Panc1 (cell line): ENCODE measurements at regions not wholly inside any gene's neighbourhood (a gene's known extent, or its start where the extent isn't known, plus 50 kb on each side); places are given as distances from the start of the nearest gene placed in this dataset.

Source experiments
- ATAC-seq: fragments of 200-7000 bp; cut with Tn5 transposase; 2 replicates; pipeline ENCODE4 v1.9.1; 2020; ENCODE audit warnings: mild to moderate bottlenecking, moderate library complexity
- BruUV-seq: library from RNA; stranded (reverse); fragments of 400-500 nt; replicated peaks from 2 replicates; lab custom pipeline; 2021; lab: Mats Ljungman, UMichigan
- CTCF ChIA-PET: fragments of 300-600 bp; sonication (Branson Sonifier 250); formaldehyde crosslinking; loops from one replicate; lab custom pipeline; 2022; ENCODE audit warnings: antibody characterized with exemption; lab: Charles Lee
- POLR2A ChIA-PET: fragments of 300-600 bp; sonication (Branson Sonifier 250); formaldehyde crosslinking; loops from one replicate; lab custom pipeline; 2022; ENCODE audit warnings: antibody characterized with exemption; lab: Charles Lee
- DNase-seq: peaks from one replicate; pipeline ENCODE4 v3.0.0-alpha.2; 2010; ENCODE audit warnings: low read depth, low spot score
- H3K27ac ChIP-seq: 2 replicates; pipeline ENCODE4 v1.5.1; 2011; ENCODE audit warnings: mild to moderate bottlenecking, low read length, inconsistent platforms
- H3K27me3 ChIP-seq: fragments of 200-500 bp; sonication (Bioruptor generic); 2 replicates; pipeline ENCODE4 v1.6.0; 2014; ENCODE audit warnings: low read length, inconsistent platforms; ENCODE audit not compliant: control insufficient read depth, insufficient read depth
- H3K36me3 ChIP-seq: fragments of 200-500 bp; sonication (Bioruptor generic); 2 replicates; pipeline ENCODE4 v1.5.1; 2014; ENCODE audit warnings: inconsistent platforms, mild to moderate bottlenecking, low read length, moderate library complexity; ENCODE audit not compliant: control insufficient read depth, insufficient read depth
- H3K4me1 ChIP-seq: 2 replicates; pipeline ENCODE4 v1.5.1; 2011; ENCODE audit warnings: inconsistent platforms, mild to moderate bottlenecking, low read length, moderate library complexity; ENCODE audit not compliant: control insufficient read depth, insufficient read depth
- H3K4me3 ChIP-seq, 2 experiments: 2 replicates each; pipeline ENCODE4 v1.5.1; 2011 to 2012; ENCODE audit warnings: low read depth in 2 of 2, low read length in 2 of 2, mild to moderate bottlenecking in 2 of 2, inconsistent platforms in 1 of 2, moderate library complexity in 1 of 2
- H3K9me3 ChIP-seq: fragments of 200-500 bp; sonication (Bioruptor generic); 2 replicates; pipeline ENCODE4 v1.5.1; 2014; ENCODE audit warnings: low read depth, mild to moderate bottlenecking, inconsistent platforms, low read length, moderate library complexity; ENCODE audit not compliant: control insufficient read depth, insufficient read depth
- POLR2AphosphoS5 ChIP-seq: IDR thresholded peaks from 2 replicates; pipeline ENCODE4 v1.6.1; 2012; ENCODE audit warnings: mild to moderate bottlenecking, low read depth, low read length, moderate library complexity
- SIN3A ChIP-seq: IDR thresholded peaks from 2 replicates; pipeline ENCODE4 v1.6.1; 2012; ENCODE audit warnings: low read depth, mild to moderate bottlenecking, low read length, moderate library complexity, borderline replicate concordance; ENCODE audit not compliant: insufficient read depth
- TCF7L2 ChIP-seq: IDR thresholded peaks from 2 replicates; pipeline ENCODE4 v1.6.1; 2011; ENCODE audit warnings: mild to moderate bottlenecking, low read depth, low read length, inconsistent platforms
- in situ Hi-C: cut with HindIII; loops from 2 replicates; pipeline ENCODE4 v1.10.0; 2016; ENCODE audit warnings: low sequenced_read_pairs, low pct_unique_long_range_greater_than_20kb
- intact Hi-C: fragments of 100-400 bp; cut with micrococcal nuclease; formaldehyde crosslinking; loops from one replicate; pipeline ENCODE4 v1.10.0; 2022; ENCODE audit not compliant: unreplicated experiment
- TF ChIP-seq, protein P1 (sequence below): fragments of 450-650 bp; IDR thresholded peaks from 2 replicates; pipeline ENCODE4 v1.5.1; 2017; ENCODE audit warnings: mild to moderate bottlenecking
- TF ChIP-seq, protein P2 (sequence below), 2 experiments: IDR thresholded peaks; 2 replicates each; pipeline ENCODE4 v1.6.1; 2011 to 2012; ENCODE audit warnings: low read depth in 2 of 2, control low read depth in 1 of 2, low read length in 1 of 2, mild to moderate bottlenecking in 1 of 2, moderate library complexity in 1 of 2; ENCODE audit not compliant: insufficient read depth in 1 of 2

DNA sequence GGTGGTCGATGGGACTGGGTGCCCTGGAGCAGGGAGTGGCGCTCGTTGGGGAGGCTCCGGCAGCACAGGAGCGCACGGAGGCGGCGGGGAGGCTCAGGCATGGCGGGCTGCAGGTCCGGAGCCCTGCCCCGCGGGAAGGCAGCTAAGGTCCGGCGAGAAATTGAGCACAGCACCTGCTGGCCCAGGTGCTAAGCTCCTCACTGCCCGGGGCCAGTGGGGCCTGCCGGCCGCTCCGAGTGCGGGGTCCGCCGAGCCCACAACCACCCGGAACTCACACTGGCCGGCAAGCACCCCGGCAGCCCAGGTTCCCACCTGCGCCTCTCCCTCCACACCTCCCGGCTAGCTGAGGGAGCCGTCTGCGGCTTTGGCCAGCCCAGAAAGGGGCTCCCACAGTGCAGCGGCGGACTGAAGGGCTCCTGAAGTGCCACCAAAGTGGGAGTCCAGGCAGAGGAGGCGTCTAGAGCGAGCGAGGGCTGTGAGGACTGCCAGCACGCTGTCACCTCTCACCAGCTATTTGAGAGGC, 88.8 kb upstream of the EEF2KMT start:
- DNase-seq (no peak), ATAC-seq (no peak)
- Histone ChIP-seq H3K4me3 (no peak overlapping the region), H3K9me3 (no peaks in the 10 kb centered on the region), H3K36me3 (no peaks in the 10 kb centered on the region), H3K4me1 (no peaks in the 10 kb centered on the region), H3K27ac (no peak overlapping the region), H3K27me3 (peaks cover 7% of the 10 kb centered on the region; the same call in 1 of the 2 replicates)
- no TSS peak for BruUV-seq
- intact Hi-C loops = no loop called here
- TF ChIP-seq TCF7L2 (no peak), SIN3A (no peak), POLR2AphosphoS5 (no peak)
- TF ChIP-seq, protein P1, sequence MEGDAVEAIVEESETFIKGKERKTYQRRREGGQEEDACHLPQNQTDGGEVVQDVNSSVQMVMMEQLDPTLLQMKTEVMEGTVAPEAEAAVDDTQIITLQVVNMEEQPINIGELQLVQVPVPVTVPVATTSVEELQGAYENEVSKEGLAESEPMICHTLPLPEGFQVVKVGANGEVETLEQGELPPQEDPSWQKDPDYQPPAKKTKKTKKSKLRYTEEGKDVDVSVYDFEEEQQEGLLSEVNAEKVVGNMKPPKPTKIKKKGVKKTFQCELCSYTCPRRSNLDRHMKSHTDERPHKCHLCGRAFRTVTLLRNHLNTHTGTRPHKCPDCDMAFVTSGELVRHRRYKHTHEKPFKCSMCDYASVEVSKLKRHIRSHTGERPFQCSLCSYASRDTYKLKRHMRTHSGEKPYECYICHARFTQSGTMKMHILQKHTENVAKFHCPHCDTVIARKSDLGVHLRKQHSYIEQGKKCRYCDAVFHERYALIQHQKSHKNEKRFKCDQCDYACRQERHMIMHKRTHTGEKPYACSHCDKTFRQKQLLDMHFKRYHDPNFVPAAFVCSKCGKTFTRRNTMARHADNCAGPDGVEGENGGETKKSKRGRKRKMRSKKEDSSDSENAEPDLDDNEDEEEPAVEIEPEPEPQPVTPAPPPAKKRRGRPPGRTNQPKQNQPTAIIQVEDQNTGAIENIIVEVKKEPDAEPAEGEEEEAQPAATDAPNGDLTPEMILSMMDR = no peak
- CTCF ChIA-PET = no interaction called here
- POLR2A ChIA-PET = no interaction called here
- in situ Hi-C loops = no loop called here

DNA sequence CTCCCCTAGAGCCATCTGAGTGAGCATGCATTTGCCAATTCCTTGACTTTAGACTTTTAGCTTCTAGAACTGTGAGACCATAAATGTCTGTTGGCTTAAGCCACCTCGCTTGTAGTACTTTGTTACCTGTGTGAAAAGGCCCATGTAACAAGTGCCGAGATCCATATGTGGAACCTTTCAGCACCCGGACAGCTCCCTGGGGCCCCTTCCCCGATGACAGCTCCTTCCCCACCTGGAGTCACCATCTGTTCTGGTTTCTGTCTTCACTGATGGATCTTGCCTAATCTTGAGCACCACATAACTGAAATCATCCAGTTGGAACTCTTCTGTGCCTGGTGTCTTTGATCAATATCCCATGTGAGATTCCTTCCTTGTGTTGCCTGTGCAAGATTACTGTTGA, 78.9 kb upstream of the EEF2KMT start:
- Histone ChIP-seq H3K27ac (no peak overlapping the region), H3K27me3 (no peaks in the 10 kb centered on the region), H3K4me1 (no peaks in the 10 kb centered on the region), H3K9me3 (no peaks in the 10 kb centered on the region), H3K4me3 (no peak overlapping the region), H3K36me3 (no peaks in the 10 kb centered on the region)
- POLR2A ChIA-PET = no interaction called here
- DNase-seq (no peak), ATAC-seq (no peak)
- CTCF ChIA-PET = no interaction called here
- in situ Hi-C loops (no loop called here), intact Hi-C loops (no loop called here)
- BruUV-seq = no TSS peak
- TF ChIP-seq, protein P2, sequence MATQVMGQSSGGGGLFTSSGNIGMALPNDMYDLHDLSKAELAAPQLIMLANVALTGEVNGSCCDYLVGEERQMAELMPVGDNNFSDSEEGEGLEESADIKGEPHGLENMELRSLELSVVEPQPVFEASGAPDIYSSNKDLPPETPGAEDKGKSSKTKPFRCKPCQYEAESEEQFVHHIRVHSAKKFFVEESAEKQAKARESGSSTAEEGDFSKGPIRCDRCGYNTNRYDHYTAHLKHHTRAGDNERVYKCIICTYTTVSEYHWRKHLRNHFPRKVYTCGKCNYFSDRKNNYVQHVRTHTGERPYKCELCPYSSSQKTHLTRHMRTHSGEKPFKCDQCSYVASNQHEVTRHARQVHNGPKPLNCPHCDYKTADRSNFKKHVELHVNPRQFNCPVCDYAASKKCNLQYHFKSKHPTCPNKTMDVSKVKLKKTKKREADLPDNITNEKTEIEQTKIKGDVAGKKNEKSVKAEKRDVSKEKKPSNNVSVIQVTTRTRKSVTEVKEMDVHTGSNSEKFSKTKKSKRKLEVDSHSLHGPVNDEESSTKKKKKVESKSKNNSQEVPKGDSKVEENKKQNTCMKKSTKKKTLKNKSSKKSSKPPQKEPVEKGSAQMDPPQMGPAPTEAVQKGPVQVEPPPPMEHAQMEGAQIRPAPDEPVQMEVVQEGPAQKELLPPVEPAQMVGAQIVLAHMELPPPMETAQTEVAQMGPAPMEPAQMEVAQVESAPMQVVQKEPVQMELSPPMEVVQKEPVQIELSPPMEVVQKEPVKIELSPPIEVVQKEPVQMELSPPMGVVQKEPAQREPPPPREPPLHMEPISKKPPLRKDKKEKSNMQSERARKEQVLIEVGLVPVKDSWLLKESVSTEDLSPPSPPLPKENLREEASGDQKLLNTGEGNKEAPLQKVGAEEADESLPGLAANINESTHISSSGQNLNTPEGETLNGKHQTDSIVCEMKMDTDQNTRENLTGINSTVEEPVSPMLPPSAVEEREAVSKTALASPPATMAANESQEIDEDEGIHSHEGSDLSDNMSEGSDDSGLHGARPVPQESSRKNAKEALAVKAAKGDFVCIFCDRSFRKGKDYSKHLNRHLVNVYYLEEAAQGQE (IDR thresholded peaks at IDR 0.05; ENCODE audit: insufficient read depth in 1 of 2, low read depth in 2 of 2, low read length in 1 of 2) = peak; percentile 49 to 75; a peak in 3 of 4 replicates
- TF ChIP-seq, protein P1 = no peak

DNA sequence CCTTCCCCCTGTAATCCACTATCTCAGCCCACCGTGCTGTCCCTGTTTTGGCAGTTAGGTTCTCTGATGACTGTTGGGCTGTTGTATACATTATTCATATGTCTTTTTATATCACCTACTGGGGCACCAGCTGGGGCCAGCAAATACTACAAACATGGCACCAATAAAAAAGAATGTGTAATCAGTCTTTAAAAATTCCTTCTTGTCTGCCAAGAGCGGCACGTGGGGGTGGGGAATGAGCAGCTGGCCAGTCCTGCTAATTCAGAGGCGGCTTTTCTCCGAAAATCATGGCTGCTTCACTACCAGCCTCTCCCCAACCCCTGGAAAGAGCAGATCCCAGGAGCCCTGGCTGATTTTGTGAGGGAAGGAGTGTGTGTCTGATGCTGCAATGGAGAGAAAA, 77.7 kb upstream of the EEF2KMT start:
- ChIA-PET POLR2A (no interaction called here), CTCF (no interaction called here)
- Histone ChIP-seq H3K27ac (no peak overlapping the region), H3K4me3 (no peak overlapping the region), H3K4me1 (no peaks in the 10 kb centered on the region), H3K27me3 (no peaks in the 10 kb centered on the region), H3K9me3 (no peaks in the 10 kb centered on the region), H3K36me3 (no peaks in the 10 kb centered on the region)
- no TSS peak for BruUV-seq
- DNase-seq = no peak
- in situ Hi-C loops = no loop called here
- intact Hi-C loops = no loop called here
- ATAC-seq = no peak
- no peak for TF ChIP-seq TCF7L2
- TF ChIP-seq POLR2AphosphoS5 = no peak
- TF ChIP-seq, protein P1 = no peak
